Fibroblast of the conjunctiva (primary cell): ENCODE measurements at regions not wholly inside any gene's neighbourhood (a gene's known extent, or its start where the extent isn't known, plus 50 kb on each side); places are given as distances from the start of the nearest gene placed in this dataset.

Experiments
- DNase-seq: peaks from one replicate; pipeline ENCODE4 v3.0.0-alpha.2; 2010; ENCODE audit warnings: low read depth

GRCh38 chr13:78978381-78978998, 319.5 kb upstream of the OBI1 start:
- peak; percentile 42 for DNase-seq

DNA sequence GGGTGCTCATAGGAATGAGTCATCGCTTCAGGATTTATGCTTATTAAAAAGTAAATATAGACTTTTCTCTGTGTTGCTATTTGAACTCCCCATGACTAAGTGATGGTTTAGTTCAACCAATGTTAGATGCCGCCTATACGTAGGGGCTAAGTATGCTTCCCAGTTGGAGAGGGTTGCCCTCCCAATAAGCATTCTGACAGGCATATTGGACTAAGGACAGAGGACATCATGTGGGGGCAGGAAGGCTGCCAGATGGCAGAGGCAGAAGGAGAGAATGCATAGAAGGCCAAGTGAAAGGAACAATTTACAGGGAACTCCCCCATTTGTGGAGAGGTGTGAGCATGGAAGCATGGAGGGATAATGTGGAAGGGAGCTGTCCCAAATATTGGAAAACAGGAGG, 318.4 kb upstream of the OBI1 start:
- DNase-seq = no peak

DNA sequence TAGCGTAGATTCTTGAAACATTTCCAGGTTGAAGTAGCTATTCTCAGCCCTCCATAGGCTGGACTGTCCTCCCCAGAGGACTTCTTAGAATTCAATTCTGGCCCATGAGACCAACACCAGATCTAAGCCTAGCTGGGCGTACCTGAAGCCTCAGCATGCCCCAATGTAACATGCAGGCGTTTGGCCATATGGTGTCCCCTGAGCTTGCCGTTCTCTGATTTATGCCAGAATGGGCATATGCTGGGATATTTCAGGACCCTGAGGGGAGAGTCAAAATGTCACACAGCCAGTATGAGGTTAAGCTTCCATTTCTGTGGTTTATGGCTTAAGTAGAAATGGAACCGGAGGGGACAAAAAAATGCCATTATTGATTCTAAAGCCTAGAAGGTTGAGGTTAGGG, 317.7 kb upstream of the OBI1 start:
- DNase-seq = no peak

DNA sequence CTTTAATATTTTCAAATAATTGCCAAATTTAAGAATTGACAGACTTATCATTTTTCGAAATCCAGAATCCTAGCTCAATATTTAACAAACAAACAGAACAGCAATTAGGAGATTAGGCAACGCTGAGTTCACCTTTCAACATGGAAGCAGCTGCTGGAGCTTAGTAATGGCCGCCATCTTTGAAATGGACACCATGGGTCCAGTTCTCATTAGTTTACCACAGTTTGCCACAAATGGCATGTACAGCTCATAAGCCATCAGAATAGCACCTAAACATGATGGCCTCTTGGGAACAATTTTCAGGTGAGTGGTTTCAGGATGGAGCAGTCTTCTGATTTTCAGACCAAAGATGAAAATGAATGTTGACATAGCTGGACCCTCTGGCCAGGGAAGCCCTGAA, 313.6 kb upstream of the OBI1 start:
- DNase-seq = no peak

DNA sequence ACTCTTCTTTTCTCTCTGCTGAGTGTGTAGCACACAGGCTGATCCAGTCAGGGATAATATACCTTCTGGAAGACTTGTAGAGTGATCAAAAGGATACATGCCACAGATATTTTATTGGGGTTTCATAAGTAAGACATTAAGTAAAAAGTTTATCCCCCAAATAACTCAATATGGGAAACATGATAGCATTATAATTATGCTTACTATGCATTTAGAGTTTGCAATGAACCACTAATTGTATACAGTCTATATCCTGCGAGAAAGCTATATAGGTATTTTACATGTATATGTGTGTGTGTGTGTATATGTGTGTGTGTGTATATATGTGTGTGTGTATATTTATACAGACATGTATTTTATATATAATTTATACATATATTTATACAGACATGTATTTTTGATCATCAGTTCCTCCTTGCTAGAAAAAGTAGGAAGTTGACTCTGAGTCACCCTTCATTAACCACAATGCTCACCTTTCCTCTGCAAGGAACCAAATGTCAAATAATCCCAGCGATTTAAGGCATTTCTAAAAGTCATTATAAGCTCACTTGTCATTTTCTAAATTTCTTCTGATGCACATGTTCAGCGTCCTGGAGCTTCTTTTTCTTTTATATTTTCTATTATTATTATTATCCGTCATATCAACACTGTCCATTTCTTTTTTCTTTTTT, 312.5 kb upstream of the OBI1 start:
- no peak for DNase-seq

- DNase-seq = no peak
Observed at GRCh38 chr13:78960881-78961280, 301.9 kb upstream of the OBI1 start.

- no peak for DNase-seq
Observed at GRCh38 chr13:78958006-78958405, 299.1 kb upstream of the OBI1 start.

GRCh38 chr13:78940455-78941130, 281.6 kb upstream of the OBI1 start:
- no peak for DNase-seq

GRCh38 chr13:78934336-78934735, 275.4 kb upstream of the OBI1 start:
- DNase-seq = no peak

DNA sequence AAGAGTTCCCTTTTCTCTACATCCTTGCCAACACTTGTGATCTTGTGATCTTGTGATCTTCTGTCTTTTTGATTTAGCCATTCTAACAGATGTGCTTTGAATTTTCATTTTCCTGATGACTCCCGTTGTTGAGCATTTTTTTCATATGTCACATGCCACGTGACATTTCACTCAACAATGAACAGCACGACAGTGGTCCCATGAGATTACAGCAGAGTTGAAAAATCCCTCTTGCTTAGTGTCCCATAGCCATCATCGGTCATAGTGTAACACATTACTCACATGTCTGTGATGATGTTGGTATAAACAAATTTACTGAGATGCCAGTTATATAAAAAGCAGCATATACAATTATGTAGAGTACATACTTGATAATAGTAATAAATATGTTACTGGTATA, 256.1 kb upstream of the OBI1 start:
- no peak for DNase-seq

DNA sequence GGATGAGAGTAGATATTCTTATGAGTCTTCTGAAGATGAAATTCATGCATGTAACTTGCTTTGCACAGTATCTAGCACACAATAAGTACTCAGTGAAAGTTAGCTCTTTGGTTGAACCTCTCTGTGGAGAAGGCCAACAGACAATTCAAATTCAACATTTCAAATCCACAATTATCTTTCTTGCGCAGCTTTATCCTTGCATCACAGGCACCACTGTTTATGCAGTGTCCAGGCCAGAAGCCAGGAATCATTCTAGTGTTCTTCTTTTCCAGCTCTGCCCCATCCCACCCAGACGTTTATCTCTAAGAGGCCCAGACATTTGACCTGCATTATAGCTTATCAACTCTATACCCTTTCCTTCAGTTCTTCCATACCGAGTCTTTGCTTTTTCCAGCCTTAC, 254.7 kb upstream of the OBI1 start:
- DNase-seq = no peak

- no peak for DNase-seq
Observed at GRCh38 chr13:78910147-78910546, 251.2 kb upstream of the OBI1 start.

DNA sequence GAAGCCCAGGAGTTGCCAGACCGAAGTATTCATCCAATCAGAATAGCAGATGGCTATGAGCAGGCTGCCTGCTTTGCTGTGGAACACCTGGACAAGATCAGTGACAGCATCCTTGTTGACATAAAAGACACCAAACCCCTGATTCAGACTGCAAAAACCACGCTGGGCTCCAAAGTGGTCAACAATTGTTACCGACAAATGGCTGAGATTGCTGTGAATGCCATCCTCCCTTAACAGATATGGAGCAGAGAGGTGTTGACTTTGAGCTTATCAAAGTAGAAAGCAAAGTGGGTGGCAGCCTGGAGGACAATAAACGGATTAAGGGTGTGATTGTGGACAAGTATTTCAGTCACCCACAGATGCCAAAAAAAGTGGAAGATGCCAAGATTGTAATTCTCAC, 250.3 kb upstream of the OBI1 start:
- DNase-seq = no peak

DNA sequence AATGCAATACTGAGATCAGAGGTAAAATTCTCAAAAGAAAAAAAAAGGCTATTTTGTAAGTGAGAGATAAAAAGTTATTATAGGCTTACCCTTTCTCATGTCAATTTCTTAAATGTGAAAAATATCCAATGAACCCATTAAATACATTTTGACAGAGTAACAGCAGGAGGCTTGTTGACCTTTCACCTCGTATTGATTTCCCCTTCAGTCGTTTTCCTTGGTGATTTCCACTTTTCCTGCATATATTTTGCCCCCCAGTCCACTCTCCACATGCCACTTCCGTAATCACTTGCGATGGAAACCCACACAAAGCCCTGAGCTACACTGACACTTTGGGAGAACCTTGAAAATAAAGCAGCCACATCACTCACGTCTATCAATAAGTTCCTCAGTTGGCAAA, 248.1 kb upstream of the OBI1 start:
- no peak for DNase-seq

- no peak for DNase-seq
Observed at GRCh38 chr13:78897200-78897599, 238.2 kb upstream of the OBI1 start.

- DNase-seq = no peak
Observed at GRCh38 chr13:78884571-78884970, 225.6 kb upstream of the OBI1 start.

DNA sequence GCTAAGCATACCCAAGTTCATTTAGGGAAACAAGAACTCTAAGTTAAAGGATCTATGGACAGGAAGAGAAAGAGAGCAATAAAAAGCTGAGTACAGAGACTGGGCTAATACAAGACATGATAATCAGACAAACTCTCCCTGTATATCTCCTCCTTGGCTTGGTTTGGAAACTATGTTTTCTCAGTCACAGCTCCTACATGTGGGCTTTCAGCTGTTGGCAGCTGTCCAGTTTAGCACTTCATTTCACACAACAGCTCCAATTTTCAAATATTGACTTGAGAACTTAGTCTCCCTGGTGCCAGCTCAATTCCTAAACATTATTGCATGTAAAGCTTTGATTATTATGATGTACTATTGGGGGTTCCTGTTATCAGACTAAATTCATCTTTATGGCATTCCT, 222.8 kb upstream of the OBI1 start:
- no peak for DNase-seq

DNA sequence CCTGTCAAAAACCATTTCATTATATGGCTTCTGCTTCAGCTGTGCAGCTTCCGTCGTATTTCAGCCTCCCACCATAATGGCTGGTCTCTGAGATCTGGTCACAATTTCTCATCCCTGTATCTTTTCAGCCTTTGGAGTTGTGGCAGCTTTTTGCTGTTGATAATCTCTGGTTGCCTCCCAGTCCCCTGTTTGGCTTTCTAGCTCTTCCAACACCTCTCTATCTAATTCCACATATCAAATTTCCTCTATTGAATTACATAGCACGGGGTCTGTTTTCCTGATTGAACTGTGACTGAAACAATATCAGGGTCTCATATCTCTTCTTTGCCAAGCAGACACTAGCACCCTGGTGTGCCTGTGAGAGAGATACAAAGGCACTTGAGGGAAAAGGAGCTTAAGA, 222.1 kb upstream of the OBI1 start:
- DNase-seq = no peak

DNA sequence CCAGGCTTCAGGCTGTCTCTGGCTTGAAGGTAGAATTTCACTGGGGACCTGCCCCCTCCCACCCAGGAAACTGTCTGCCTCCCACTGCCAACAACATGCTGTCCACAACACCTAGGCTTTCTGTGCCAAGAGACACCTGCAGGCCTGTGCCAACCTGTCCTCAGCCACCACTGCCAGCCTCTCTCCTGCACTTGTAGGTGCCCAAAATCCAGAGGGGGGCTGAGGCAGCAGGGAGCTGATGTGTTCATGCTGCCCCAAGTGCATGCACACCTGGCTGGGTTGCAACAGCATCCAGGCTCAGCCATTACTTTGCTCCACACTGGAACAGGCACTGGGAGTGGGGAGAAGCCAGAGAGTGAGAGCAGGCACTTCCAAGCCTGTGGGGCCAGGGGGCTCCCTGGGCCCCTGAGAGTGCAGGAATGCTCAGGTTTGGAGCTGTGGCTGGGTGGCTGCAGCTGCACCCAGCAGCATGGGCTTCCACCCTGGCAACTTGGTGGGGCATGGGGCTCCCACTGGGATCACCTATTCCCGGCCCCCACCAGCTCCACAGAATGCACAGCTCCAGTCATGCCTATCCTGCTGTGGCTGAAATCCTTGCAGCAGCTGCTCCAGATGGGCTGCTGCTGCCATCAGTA, 218.1 kb upstream of the OBI1 start:
- DNase-seq = no peak

DNA sequence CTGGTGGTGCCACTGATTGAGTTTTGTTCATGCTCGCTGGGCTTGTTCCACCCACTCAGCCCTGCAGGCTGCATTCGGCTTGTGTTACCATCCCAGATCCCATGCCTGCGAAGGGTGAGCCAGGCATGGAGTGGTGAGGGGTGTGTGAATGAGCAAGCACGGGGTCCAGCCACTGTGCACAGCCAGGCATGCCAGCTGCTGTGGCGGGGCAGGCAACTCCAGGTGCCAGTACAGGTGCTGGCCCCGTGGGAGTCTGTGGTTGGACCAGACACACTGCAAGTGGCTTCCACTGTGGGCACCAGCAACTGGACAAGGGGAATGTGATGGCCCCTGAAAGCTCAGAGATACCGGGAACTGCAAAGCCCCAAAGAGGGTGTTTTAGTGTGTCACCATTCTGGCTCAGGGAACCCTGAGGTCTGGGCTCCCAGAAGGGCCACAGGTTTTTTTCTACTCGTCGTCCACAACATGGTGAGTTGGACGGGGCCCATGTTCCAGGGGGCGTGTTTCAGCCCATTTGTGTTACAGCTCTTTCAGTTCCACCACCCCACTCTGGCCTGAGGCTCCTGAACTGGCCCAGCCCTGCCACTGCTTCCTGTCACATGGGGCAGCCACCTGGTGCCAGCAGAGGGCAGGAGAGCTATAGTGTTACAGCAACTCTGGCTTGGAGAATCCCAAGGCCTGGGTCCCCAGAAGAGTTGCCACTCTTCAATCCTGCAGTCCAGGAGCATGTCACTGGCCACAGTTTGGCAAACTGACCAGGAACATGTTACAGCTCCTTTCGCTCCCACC, 217.0 kb upstream of the OBI1 start:
- DNase-seq = no peak

GRCh38 chr13:78868991-78869390, 210.0 kb upstream of the OBI1 start:
- DNase-seq = no peak

GRCh38 chr13:78867655-78868054, 208.7 kb upstream of the OBI1 start:
- DNase-seq = no peak
